HG03469 (cell line): ENCODE measurements at regions not wholly inside any gene's neighbourhood (a gene's known extent, or its start where the extent isn't known, plus 50 kb on each side); places are given as distances from the start of the nearest gene placed in this dataset.
A peak's percentile ranks its signal among the peaks of the same experiment; 100 is the strongest.
"Not testable (repeated sequence)": the region's sequence is repeated elsewhere in the genome, so short reads cannot be mapped to it uniquely, and the experiment has no call there.

Experiments used
- ATAC-seq: cut with Tn5 transposase; IDR thresholded peaks from one replicate; pipeline ENCODE4 v1.9.1; 2021; ENCODE audit warnings: mild to moderate bottlenecking, moderate library complexity, moderate number of reproducible peaks; ENCODE audit not compliant: unreplicated experiment

DNA sequence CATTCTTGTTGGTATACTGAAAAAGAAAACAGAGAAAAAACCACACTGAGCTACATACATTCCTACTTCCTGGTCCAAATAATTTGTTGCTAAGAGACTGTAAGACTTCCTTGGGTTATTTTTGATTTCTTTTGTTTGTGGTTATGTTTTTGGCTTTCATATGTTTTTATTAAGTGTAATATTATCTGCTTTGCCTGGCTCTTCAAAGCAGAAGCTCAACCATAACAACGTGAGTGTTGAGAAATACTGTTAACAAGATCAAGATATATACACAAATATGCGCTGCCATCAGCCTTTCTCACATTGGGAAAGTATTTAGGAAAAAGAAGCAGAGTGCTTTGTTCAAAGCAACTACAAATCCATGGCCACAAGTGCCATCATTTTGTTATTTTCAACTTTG lies 556.2 kb upstream of the CBLB start:
- ATAC-seq = no peak

DNA sequence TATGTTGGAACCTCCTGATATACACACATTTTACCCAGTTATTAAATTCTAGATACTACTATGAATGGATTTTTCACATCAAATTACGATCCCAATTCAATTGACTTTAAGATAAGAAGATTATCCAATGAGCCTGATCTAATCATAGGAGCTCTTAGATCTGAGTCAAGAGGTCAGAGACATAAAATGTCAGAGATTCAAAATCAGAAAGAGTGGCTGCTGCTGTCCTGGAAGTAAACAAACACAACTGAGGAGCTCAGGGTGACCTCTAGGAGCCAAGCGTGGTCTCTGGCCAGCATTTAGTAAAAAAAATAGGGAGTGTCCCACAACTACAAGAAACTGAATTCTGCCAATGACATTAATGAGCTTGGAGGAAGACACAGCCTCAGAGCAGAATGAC lies 557.1 kb upstream of the CBLB start:
- no peak for ATAC-seq

DNA sequence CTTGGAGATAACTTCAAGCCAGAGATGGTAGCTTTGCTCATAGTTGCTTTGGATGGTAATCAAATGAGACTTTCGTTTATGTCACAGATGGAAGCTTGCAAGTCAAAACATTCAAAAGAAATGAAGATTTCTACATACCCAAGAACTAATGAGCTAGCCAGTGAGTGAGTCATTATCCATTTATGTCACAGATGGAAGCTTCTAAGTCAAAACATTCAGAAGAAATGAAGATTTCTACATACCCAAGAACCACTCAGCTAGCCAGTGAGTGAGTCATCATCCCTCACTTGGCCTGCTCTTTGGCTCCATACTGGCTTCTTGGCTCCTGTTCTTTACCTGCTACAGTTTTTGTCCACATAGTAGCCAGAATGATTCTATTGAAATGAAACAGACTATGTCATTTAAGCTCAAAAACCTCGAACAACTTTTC lies 559.8 kb upstream of the CBLB start:
- ATAC-seq = no peak

DNA sequence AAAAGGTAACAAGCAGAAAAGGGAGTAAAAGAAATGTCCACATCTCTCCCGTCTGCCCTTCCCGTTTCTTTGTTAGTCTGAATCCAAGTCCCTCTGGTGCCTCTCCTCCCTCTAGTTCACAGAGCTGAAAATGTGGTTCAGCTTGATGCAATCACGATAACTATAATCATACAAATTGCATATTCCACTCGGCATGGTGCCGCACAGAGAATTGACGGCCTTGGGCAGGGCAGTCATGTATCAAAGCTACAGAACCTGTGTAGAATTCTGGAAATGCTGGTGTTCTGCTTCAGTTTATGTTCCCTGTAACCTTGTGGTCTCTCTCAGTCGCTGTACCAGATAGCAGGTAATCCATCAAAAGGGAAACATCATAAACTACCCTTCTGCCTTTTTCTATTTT lies 562.9 kb upstream of the CBLB start:
- ATAC-seq = no peak

DNA sequence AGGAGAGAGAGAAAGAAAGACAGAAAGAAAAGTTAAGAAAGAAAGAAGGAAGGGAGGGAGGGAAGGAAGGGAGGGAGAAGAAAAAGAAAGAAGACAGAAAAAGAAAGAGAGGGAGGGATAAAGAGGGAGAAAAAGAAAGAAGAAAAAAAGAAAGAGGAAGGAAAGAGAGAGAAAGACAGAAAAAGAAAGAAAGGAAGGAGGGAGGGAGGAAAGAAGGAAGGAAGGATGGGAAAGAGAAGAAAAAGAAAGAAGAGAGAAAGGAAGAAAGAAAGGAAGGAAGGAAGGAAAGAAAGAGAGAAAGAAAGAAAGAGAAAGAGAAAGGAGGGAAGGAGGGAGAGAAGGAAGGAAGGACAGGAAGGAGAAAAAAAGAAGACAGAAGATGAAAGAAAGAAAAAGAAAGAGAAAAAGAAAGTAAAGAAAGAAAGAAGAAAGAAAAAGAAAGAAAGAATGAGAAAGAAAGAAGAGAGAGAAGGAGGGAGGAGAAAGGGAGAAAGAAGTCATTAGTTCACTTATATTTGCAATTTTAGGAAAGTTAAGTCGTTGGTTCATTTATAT lies 567.2 kb upstream of the CBLB start:
- ATAC-seq = no peak

DNA sequence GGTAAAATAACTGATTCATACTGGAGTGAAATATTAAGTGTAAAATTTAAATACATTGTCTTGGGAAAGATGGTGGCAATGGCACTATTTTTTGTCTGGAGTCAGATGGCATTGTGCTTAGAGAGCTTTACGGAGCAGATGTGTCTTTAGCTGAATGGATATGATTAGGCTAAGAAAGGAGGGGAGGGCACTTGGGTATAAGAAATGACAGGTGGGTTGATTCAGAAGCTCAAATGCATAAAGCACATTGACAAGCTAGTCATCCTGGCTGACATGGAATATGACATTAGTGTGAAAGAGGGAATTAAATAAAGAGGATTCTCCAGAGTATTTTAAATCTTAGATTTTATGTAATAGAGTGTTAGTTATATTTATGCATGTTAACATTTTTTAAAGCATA lies 570.1 kb upstream of the CBLB start:
- no peak for ATAC-seq

DNA sequence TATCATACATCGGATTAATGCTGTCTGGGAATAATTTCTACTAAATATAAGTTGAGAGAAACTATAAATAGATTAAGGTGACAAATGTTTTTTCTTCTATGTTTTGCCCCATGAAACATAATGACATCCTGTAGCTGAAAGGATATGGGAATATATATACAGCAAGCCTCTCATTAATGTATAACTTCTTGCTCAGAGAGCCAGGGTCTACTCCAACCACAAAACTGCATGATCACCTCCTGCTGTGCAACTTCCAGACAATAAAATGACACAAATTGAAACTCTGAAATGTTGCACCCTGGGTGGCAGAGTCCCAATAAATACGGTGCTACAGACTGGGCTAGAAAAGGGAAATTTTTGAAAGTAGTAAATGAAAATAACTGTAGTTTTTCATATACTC lies 571.9 kb upstream of the CBLB start:
- ATAC-seq = no peak

DNA sequence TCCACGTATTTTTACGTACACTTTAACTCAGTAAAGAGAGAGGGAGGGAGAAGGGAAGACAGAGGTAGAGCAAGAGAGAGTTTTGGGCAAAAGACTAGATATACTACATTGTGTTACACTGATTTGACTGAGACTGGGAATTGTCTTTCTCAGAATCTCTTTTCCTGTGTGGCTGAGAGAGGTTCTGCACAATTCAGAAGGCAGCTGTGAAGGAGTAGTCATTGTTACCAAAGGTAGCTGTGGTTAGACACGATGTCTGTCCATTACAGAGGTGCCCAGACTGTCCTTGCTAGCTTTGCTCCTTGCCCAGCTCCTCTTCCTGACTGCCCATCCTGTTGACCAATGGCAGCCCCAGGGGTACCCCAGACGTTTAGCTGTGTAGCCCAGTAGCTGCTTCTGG lies 577.5 kb upstream of the CBLB start:
- no peak for ATAC-seq

DNA sequence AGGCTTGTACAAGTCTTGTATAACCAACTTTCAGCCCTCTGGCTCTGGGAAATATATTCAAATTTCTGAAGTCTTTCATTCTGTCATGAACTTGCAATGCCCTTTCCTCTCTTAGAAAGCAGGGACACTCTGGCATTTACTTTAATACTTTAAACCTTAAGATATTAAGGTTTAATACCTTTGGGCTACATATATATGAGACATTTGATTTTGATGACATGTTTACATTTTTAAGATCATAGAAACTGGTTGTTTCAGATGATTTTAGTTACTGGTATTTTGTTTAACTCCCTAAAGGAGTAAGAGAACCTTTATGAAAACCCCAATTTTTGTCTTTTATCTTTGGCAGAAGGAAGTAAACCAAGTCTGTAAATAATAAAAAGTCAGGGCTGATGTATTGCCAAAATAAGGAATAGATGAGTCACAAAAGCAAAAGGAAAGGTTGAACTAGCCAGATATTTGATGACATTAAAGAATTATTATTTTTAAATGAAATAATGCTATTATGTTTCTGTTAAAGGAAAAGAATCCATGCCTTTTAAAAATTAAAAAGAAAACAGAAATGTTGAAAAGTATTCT lies 579.0 kb upstream of the CBLB start:
- ATAC-seq = no peak

DNA sequence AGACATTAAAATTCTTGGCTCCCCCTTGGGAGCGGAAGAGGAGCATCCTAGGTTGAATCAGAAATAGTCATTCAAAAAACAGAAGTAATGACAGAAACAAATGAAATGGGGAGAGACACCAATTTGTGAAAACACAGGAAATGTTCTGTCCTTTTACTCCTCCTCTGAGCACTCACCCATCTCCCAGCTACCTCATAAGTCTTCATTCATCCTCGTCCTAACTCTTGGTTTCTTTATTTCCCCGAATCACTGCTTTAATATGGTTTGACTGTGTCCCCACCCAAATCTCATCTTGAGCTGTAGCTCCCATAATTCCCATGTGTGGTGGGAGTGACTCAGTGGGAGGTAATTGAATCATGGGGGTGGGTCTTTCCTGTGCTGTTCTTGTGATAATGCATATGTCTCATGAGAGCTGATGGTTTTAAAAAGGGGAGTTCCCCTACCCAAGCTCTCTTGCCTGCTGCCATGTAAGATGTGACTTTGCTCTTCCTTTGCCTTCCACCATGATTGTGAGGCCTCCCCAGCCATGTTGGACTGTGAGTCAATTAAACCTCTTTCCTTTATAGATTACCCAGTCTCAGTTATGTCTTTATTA lies 579.7 kb upstream of the CBLB start:
- not testable (repeated sequence) for ATAC-seq

DNA sequence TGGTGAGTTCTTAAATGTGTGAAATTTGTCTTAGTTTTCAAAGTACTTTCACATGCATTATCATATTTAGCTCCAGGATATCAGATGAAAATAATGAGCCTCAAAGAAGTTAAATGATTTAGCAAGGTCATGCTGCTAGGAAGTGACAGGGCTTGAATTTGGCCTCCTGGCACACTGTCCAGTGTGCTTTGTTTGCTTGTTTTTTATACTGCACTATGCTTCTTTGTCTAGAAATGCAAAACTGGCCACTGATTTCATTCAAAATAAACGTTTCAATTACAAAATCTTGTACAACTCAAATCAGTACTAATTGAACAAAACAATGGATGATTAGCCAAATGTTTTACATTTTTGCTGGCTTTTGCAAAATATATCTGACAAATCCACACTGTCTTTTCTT lies 583.3 kb upstream of the CBLB start:
- no peak for ATAC-seq

DNA sequence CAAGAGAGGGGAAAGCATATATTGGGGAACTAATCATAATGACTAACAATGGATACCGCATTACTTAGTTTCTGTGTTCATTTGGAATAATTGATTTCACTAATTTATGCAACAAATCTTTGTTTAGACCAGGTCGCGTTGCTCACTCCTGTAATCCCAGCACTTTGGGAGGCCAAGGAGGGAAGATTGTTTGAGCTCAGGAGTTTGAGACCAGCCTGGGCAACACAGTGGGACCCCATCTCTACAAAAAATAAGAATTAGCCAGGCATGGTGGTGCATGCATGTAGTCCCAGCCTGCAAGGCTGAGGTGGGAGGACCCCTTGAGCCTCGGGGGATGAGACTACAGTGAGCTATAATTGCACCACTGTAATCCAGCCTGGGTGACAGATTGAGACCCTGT lies 585.7 kb upstream of the CBLB start:
- ATAC-seq = no peak

DNA sequence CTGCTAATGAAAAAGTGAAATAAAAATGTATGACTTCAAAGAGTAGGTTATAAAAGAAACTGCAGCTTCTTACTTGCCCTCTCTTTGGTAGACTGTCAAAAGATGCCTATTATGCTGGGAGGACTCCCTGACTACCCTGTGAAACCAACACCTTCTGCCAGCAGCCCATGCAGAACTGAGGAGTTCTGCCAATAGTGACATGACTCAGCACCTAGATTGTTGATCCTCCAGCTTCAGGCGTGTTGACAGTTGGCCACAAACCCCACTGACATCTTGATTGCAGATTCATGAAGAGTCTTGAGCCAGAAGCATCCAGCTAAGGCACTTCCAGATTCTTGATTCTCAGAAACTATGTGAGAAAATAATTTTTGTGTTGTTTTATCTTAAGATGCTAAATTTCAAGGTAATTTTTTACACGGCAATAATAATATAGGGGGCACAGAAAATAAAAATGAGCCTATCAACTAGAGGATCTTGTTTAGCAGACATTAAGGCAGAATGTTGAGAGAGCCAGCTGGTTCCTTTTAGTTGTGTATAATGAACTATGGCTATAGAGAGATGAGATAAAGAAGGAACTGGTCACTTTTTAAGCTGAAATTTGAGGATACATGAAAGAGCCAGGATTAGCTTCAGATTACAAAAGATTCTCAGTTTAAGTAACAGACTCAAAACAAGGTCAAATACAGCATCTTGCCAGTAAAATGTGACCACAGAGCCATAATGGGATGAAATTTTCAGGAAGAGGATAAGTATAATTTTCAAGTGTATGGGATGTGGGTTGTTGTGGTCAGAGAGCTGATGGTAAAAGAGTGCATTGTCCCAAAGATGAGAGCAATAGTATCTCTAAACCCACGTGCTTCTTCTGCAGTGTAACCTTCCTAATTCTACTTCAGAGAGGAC lies 588.7 kb upstream of the CBLB start:
- ATAC-seq = peak; percentile 98

DNA sequence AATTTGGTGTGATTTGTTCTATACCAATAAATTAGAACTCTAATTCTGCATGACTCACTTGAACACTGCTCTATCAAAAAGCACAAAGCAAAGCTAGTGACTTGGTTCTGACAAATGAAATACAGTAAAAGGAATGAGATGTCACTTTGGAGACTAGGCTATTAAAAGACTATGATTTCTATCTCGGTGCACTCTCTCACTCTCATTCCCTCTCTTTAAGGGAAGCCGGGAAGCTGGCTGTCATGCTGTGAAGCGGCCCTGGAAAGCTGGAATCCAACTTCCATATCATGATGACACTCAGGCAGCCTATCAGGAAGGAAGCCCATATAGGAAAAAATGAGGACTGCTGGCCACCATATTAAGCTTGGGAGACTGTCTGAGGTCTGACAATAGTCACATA lies 590.1 kb upstream of the CBLB start:
- no peak for ATAC-seq

DNA sequence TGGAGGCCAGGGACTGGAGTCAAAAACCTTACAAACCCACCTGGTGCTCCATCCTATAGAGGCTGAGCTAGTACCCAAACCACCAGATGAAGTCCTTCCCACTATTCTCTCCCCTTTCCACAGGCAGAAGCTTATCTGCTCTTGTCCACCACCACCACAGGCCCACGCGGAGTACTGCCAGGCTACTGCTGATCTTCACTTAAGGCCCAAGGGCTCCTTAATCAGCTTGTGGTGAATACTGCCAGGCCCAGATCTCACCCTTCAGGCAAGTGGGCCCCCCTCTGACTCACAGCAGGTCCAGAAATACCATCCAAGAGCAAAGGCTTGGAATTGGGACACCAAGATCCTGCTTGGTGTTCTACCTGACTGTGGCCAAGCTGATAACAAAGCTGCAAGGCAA lies 598.1 kb upstream of the CBLB start:
- ATAC-seq = no peak

DNA sequence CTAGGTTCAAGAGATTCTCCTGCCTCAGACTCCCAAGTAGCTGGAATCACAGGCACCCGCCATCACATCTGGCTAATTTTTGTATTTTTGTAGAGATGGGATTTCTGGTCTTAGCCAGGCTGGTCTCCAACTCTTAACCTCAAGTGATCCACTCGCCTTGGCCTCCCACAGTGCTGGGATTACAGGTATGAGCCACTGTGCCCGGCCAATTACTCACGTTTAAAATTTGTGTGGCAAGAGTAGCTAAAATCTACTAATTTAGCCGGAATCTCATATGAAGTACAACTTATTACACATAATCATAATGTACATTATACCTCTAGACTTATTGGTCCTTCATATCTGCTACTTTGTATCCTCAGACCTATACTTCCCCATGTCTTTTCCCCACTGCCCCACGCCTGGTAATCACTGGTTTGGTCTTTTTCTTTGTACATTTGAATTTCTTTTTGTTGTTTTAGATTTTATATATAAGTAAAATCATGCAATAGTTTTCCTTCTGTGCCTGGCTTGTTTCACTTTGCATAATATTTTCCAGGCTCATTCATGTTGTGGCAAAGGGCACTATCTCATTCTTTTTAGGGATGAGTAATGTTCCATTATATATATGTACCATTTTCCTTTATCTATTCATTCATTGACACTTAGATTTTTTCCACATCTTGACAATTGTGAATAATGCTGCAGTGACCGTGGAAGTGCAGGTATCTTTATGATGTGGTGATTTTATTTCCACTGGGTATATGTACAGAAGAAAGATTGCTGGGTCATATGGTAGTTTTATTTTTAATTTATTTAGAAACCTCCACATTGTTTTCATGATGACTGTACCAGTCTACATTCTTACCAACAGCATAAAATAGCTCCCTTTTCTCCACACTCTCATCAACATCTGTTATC lies 605.0 kb upstream of the CBLB start:
- no peak for ATAC-seq

DNA sequence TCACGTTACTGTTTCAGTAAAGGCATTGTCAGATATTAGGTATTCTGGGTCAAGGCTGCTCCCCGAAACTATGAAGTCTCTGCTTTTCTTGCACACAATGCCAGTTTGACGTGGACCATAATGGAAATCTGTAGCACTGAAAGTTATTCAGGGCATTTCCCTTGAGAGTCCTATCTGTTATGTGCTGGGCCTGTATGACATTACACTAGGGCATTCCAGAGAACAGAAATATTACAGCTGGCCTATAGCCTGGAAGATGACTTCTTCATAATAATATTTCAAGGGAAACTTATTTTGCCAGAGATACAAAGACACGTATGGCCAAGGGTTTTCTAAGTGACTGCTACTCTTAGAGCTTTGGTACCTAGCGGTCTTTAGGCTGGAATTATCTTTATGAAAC lies 613.6 kb upstream of the CBLB start:
- no peak for ATAC-seq

DNA sequence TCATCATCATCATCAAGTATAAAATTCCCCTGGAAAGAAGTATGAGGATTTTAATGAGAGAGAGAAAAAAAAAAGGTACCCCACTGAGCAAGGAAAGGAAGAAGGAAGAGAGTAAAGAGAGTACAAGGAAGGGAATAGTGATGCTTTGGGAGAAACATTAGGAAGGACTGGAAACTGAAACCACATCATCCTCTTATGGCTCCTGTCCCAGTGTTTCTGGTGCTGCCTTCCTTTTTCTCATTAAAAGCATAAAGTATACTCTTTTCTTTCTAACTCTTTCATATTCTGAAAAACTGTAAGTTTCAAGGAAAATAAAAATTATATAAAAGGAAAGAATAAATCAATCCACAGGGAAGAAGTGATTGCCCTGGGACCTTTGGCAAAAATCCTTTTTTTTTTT lies 616.4 kb upstream of the CBLB start:
- no peak for ATAC-seq

DNA sequence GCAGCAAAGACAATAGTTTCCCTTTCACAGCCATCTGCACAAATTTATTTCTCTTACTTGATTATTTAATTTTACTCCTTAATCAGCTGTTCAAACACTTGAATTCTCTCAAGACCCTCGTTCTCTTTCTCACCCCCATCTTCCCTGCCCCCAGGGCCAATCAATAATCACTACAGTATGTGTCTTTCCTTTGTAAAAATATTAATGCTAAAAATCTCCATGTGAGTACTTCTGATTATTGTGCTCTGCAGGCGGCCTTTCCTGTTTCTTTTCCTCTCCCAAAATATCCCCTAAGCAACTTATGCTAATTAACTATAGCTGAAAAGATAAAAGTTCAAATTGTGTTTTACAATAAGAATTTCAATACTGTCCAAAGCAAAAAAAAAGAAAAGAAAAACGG lies 617.0 kb upstream of the CBLB start:
- no peak for ATAC-seq

DNA sequence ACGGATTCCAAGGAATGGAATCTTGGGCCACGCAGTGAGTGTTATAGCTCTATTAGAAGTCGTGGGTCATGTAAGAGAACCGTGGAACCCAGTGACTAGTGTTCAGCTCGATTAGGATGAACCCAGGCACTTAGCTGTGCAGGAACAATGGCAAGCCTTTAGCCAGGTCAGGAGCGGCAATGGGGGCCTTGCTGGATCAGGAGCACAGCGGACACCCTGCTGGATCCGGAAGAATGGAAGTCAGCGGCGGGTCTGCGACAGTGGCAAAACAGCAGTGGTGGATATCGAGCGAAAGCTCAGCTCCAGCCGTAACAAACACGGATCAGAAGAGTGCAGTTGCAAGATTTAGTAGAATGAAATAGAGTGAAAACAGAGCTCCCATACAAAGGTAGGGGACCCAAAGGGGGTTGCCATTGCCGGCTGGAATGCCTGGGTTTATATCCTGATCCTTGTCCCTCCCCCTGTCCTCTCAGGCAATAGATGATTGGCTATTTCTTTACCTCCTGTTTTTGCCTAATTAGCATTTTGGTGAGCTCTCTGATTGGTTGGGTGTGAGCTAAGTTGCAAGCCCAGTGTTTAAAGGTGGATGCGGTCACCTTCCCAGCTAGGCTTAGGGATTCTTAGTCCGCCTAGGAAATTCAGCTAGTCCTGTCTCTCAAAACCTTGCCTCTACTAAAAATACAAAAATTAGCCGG lies 618.3 kb upstream of the CBLB start:
- not testable (repeated sequence) for ATAC-seq
